ENCODE measurements at regions not wholly inside any gene's neighbourhood (a gene's known extent, or its start where the extent isn't known, plus 50 kb on each side); places are given as distances from the start of the nearest gene placed in this dataset.

GRCh38 chr12:90038289-90038688 is 329.7 kb upstream of the ATP2B1 start:
- TF ChIP-seq, protein P1, sequence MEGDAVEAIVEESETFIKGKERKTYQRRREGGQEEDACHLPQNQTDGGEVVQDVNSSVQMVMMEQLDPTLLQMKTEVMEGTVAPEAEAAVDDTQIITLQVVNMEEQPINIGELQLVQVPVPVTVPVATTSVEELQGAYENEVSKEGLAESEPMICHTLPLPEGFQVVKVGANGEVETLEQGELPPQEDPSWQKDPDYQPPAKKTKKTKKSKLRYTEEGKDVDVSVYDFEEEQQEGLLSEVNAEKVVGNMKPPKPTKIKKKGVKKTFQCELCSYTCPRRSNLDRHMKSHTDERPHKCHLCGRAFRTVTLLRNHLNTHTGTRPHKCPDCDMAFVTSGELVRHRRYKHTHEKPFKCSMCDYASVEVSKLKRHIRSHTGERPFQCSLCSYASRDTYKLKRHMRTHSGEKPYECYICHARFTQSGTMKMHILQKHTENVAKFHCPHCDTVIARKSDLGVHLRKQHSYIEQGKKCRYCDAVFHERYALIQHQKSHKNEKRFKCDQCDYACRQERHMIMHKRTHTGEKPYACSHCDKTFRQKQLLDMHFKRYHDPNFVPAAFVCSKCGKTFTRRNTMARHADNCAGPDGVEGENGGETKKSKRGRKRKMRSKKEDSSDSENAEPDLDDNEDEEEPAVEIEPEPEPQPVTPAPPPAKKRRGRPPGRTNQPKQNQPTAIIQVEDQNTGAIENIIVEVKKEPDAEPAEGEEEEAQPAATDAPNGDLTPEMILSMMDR (conservative IDR thresholded peaks at IDR 0.05 in 1 of 2, IDR thresholded peaks at IDR 0.05 in 1 of 2; ENCODE audit: low read depth in 1 of 2, low read length in 2 of 2) = no peak
- TF ChIP-seq EZH2 (IDR thresholded peaks at IDR 0.05; ENCODE audit: low read length, missing control alignments) = no peak
